Panc1 (cell line): ENCODE measurements at regions not wholly inside any gene's neighbourhood (a gene's known extent, or its start where the extent isn't known, plus 50 kb on each side); places are given as distances from the start of the nearest gene placed in this dataset.

Experiments
- ATAC-seq: fragments of 200-7000 bp; cut with Tn5 transposase; 2 replicates; pipeline ENCODE4 v1.9.1; 2020; ENCODE audit warnings: mild to moderate bottlenecking, moderate library complexity
- BruUV-seq: library from RNA; stranded (reverse); fragments of 400-500 nt; replicated peaks from 2 replicates; lab custom pipeline; 2021; lab: Mats Ljungman, UMichigan
- CTCF ChIA-PET: fragments of 300-600 bp; sonication (Branson Sonifier 250); formaldehyde crosslinking; loops from one replicate; lab custom pipeline; 2022; ENCODE audit warnings: antibody characterized with exemption; lab: Charles Lee
- POLR2A ChIA-PET: fragments of 300-600 bp; sonication (Branson Sonifier 250); formaldehyde crosslinking; loops from one replicate; lab custom pipeline; 2022; ENCODE audit warnings: antibody characterized with exemption; lab: Charles Lee
- DNase-seq: peaks from one replicate; pipeline ENCODE4 v3.0.0-alpha.2; 2010; ENCODE audit warnings: low read depth, low spot score
- H3K27ac ChIP-seq: 2 replicates; pipeline ENCODE4 v1.5.1; 2011; ENCODE audit warnings: mild to moderate bottlenecking, low read length, inconsistent platforms
- H3K27me3 ChIP-seq: fragments of 200-500 bp; sonication (Bioruptor generic); 2 replicates; pipeline ENCODE4 v1.6.0; 2014; ENCODE audit warnings: low read length, inconsistent platforms; ENCODE audit not compliant: control insufficient read depth, insufficient read depth
- H3K36me3 ChIP-seq: fragments of 200-500 bp; sonication (Bioruptor generic); 2 replicates; pipeline ENCODE4 v1.5.1; 2014; ENCODE audit warnings: inconsistent platforms, mild to moderate bottlenecking, low read length, moderate library complexity; ENCODE audit not compliant: control insufficient read depth, insufficient read depth
- H3K4me1 ChIP-seq: 2 replicates; pipeline ENCODE4 v1.5.1; 2011; ENCODE audit warnings: inconsistent platforms, mild to moderate bottlenecking, low read length, moderate library complexity; ENCODE audit not compliant: control insufficient read depth, insufficient read depth
- H3K4me3 ChIP-seq, 2 experiments: 2 replicates each; pipeline ENCODE4 v1.5.1; 2011 to 2012; ENCODE audit warnings: low read depth in 2 of 2, low read length in 2 of 2, mild to moderate bottlenecking in 2 of 2, inconsistent platforms in 1 of 2, moderate library complexity in 1 of 2
- H3K9me3 ChIP-seq: fragments of 200-500 bp; sonication (Bioruptor generic); 2 replicates; pipeline ENCODE4 v1.5.1; 2014; ENCODE audit warnings: low read depth, mild to moderate bottlenecking, inconsistent platforms, low read length, moderate library complexity; ENCODE audit not compliant: control insufficient read depth, insufficient read depth
- CTCF ChIP-seq: fragments of 450-650 bp; IDR thresholded peaks from 2 replicates; pipeline ENCODE4 v1.5.1; 2017; ENCODE audit warnings: mild to moderate bottlenecking
- POLR2AphosphoS5 ChIP-seq: IDR thresholded peaks from 2 replicates; pipeline ENCODE4 v1.6.1; 2012; ENCODE audit warnings: mild to moderate bottlenecking, low read depth, low read length, moderate library complexity
- SIN3A ChIP-seq: IDR thresholded peaks from 2 replicates; pipeline ENCODE4 v1.6.1; 2012; ENCODE audit warnings: low read depth, mild to moderate bottlenecking, low read length, moderate library complexity, borderline replicate concordance; ENCODE audit not compliant: insufficient read depth
- TCF7L2 ChIP-seq: IDR thresholded peaks from 2 replicates; pipeline ENCODE4 v1.6.1; 2011; ENCODE audit warnings: mild to moderate bottlenecking, low read depth, low read length, inconsistent platforms
- in situ Hi-C: cut with HindIII; loops from 2 replicates; pipeline ENCODE4 v1.10.0; 2016; ENCODE audit warnings: low sequenced_read_pairs, low pct_unique_long_range_greater_than_20kb
- intact Hi-C: fragments of 100-400 bp; cut with micrococcal nuclease; formaldehyde crosslinking; loops from one replicate; pipeline ENCODE4 v1.10.0; 2022; ENCODE audit not compliant: unreplicated experiment
- TF ChIP-seq, protein P1 (sequence below), 2 experiments: IDR thresholded peaks; 2 replicates each; pipeline ENCODE4 v1.6.1; 2011 to 2012; ENCODE audit warnings: low read depth in 2 of 2, control low read depth in 1 of 2, low read length in 1 of 2, mild to moderate bottlenecking in 1 of 2, moderate library complexity in 1 of 2; ENCODE audit not compliant: insufficient read depth in 1 of 2

DNA sequence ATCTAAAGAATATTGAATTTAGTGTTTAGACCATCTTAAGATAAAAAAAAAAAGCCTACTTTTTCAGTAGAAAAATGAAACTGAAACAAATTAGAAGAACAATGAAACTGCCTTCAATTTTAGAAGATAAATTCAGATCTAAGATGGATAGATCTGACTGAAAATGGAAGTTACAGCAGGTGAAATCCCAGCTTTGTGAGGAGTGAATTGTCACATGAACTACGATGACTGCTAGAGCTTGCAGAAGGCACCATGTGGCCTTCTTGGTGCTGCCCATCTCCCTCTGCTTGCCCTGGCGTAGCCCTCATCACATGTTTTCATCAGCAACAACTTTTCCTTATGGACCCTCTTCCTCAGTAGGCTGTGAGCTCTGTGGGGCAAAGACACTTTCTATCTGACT lies 51.4 kb upstream of the EMCN start:
- in situ Hi-C loops: no loop called here
- CTCF ChIA-PET: no interaction called here
- TF ChIP-seq TCF7L2: no peak
- no peak for TF ChIP-seq POLR2AphosphoS5
- no peak for TF ChIP-seq SIN3A
- TF ChIP-seq, protein P1, sequence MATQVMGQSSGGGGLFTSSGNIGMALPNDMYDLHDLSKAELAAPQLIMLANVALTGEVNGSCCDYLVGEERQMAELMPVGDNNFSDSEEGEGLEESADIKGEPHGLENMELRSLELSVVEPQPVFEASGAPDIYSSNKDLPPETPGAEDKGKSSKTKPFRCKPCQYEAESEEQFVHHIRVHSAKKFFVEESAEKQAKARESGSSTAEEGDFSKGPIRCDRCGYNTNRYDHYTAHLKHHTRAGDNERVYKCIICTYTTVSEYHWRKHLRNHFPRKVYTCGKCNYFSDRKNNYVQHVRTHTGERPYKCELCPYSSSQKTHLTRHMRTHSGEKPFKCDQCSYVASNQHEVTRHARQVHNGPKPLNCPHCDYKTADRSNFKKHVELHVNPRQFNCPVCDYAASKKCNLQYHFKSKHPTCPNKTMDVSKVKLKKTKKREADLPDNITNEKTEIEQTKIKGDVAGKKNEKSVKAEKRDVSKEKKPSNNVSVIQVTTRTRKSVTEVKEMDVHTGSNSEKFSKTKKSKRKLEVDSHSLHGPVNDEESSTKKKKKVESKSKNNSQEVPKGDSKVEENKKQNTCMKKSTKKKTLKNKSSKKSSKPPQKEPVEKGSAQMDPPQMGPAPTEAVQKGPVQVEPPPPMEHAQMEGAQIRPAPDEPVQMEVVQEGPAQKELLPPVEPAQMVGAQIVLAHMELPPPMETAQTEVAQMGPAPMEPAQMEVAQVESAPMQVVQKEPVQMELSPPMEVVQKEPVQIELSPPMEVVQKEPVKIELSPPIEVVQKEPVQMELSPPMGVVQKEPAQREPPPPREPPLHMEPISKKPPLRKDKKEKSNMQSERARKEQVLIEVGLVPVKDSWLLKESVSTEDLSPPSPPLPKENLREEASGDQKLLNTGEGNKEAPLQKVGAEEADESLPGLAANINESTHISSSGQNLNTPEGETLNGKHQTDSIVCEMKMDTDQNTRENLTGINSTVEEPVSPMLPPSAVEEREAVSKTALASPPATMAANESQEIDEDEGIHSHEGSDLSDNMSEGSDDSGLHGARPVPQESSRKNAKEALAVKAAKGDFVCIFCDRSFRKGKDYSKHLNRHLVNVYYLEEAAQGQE (IDR thresholded peaks at IDR 0.05; ENCODE audit: insufficient read depth in 1 of 2, low read depth in 2 of 2, low read length in 1 of 2): no peak
- no peak for TF ChIP-seq CTCF
- Histone ChIP-seq H3K4me1 (no peaks in the 10 kb centered on the region), H3K27ac (no peak overlapping the region), H3K9me3 (no peaks in the 10 kb centered on the region), H3K4me3 (no peak overlapping the region), H3K27me3 (no peaks in the 10 kb centered on the region), H3K36me3 (no peaks in the 10 kb centered on the region)
- no peak for DNase-seq
- no peak for ATAC-seq
- intact Hi-C loops: no loop called here
- BruUV-seq: no TSS peak
- POLR2A ChIA-PET: no interaction called here
